NCI-H2029 treated with DMSO at 0.1 percent for 48 hours (cell line): ENCODE measurements at regions not wholly inside any gene's neighbourhood (a gene's known extent, or its start where the extent isn't known, plus 50 kb on each side); places are given as distances from the start of the nearest gene placed in this dataset.
"Not testable (repeated sequence)": the region's sequence is repeated elsewhere in the genome, so short reads cannot be mapped to it uniquely, and the experiment has no call there.

ENCODE experiments used
- DNase-seq: peaks from one replicate; lab custom pipeline; 2025; lab: John Stamatoyannopoulos, UW

- DNase-seq, result no peak
Observed at GRCh38 chr1:232164078-232164963, 465.6 kb downstream of the SIPA1L2 start.

GRCh38 chr1:232163533-232163932 lies 466.4 kb downstream of the SIPA1L2 start:
- DNase-seq, result no peak

GRCh38 chr1:232162001-232162400 lies 467.9 kb downstream of the SIPA1L2 start:
- no peak for DNase-seq

GRCh38 chr1:232158558-232158957 lies 471.4 kb downstream of the SIPA1L2 start:
- DNase-seq, result not testable (repeated sequence)

GRCh38 chr1:232156070-232156469 lies 473.9 kb downstream of the SIPA1L2 start:
- not testable (repeated sequence) for DNase-seq

GRCh38 chr1:232153652-232154051 lies 476.3 kb downstream of the SIPA1L2 start:
- DNase-seq, result no peak

- DNase-seq, result no peak
Observed at GRCh38 chr1:232150770-232151548, 479.0 kb downstream of the SIPA1L2 start.

- no peak for DNase-seq
Observed at GRCh38 chr1:232149287-232150201, 480.4 kb downstream of the SIPA1L2 start.

GRCh38 chr1:232147215-232147614 lies 482.7 kb downstream of the SIPA1L2 start:
- DNase-seq, result no peak

GRCh38 chr1:232146514-232146913 lies 483.4 kb downstream of the SIPA1L2 start:
- DNase-seq, result no peak

GRCh38 chr1:232145768-232146167 lies 484.2 kb downstream of the SIPA1L2 start:
- no peak for DNase-seq

- no peak for DNase-seq
Observed at GRCh38 chr1:232144696-232145230, 485.2 kb downstream of the SIPA1L2 start.

GRCh38 chr1:232143315-232143886 lies 486.5 kb downstream of the SIPA1L2 start:
- DNase-seq, result no peak

- no peak for DNase-seq
Observed at GRCh38 chr1:232142403-232143314, 487.3 kb downstream of the SIPA1L2 start.

GRCh38 chr1:232141167-232141448 lies 488.8 kb downstream of the SIPA1L2 start:
- DNase-seq, result not testable (repeated sequence)

GRCh38 chr1:232140419-232141166 lies 489.3 kb downstream of the SIPA1L2 start:
- no peak for DNase-seq

- no peak for DNase-seq
Observed at GRCh38 chr1:232139444-232139843, 490.5 kb downstream of the SIPA1L2 start.

- no peak for DNase-seq
Observed at GRCh38 chr1:232138044-232138443, 491.9 kb downstream of the SIPA1L2 start.

- no peak for DNase-seq
Observed at GRCh38 chr1:232137066-232137465, 492.9 kb downstream of the SIPA1L2 start.

GRCh38 chr1:232136136-232136535 lies 493.8 kb downstream of the SIPA1L2 start:
- DNase-seq, result no peak
